ENCODE measurements at regions not wholly inside any gene's neighbourhood (a gene's known extent, or its start where the extent isn't known, plus 50 kb on each side); places are given as distances from the start of the nearest gene placed in this dataset.

DNA sequence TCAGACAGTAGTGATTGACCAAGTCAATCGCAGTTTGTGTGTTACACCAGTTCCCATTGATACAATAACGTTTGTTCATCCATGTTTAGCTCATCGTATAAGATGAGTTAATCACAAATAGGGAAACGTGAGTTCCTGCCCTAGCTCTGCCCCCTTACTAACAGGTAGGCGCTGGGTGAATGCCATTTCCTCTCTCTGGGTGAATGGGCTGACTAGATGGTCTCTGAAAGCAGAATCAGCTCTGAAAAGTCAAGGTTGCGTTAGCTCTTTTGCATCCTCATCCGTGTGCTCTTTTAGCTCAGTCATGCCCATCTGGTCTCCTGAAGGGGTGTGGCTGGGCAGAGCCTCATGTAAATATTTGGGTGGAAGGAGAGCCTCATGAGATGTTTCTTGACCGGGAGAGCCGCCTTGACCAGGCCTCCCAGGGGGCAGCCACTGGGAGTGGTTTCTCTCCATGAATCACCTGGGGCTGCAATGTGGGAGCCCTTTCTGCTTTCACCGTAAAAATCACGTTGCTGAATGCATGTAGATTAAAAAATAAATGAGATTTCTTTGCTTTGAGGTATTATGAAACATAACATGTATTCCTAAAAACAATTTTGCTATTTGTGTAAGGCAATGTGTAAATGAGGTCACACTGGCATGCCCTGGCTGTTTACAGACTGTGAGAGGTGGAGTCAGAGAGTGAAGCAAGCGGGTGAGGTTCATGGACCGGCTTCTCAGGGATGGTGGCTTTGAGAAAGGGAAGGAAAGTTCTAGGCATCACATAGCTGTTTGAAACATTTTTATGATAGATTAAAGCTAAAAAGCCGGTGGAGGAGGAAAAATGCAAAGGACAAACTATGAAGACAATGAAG lies 108.4 kb upstream of the RASGRP1 start:
- peak; percentile 41 for DNase-seq

DNA sequence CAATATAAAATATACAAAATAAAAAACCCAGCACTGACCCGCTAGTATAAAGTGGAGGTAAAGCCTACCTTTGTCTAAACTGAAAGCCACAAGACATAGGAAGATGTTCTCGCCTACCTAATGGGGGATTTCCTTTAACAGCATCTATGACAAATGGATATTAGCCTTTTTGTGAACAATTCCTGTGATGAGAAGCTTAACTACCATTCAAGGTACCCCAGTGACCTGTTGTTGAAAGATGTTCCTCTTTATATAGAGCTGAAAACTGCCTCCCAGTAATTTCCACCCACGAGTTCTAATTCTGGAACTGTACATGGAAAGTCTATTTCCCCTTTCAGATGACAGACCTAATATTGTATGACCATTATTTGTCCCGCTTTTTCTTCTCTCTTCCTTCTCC lies 109.8 kb upstream of the RASGRP1 start:
- DNase-seq: no peak

DNA sequence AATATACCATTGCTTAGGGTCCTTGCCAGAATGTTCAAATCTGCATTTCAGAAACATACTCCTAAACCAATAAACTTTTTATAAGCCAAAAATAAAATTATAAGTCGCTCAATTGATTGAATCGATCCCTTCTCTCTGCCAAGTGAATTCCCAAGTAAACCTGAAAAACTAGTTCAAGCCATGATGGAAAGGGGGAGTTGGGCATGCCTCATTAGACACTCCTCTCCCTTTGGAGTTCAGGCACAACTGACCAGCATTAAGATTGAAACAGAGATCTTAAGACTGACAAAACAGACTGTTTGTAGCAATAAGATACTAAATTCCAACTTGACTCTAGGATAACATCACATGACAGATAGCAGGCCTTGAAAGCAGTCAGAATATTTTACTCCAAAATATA lies 113.7 kb upstream of the RASGRP1 start:
- no peak for DNase-seq

DNA sequence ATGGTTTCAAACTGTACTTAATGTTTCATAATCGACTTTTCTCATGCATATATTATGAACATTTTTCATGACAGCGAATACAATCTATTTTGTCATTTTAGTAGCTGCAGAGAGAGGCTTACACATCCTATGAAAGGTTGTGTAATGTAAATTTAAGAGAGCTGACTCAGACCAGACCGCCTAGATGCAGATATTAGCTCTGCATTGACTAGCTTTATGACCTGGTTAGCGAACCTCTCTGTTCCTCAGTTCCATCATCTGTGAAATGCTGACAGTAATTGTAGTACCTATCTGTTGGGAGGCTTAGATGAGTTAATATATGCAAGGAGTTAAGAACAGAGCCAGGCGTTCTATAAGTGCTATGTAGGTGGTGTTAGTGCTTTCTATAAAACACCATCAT lies 116.2 kb upstream of the RASGRP1 start:
- no peak for DNase-seq

DNA sequence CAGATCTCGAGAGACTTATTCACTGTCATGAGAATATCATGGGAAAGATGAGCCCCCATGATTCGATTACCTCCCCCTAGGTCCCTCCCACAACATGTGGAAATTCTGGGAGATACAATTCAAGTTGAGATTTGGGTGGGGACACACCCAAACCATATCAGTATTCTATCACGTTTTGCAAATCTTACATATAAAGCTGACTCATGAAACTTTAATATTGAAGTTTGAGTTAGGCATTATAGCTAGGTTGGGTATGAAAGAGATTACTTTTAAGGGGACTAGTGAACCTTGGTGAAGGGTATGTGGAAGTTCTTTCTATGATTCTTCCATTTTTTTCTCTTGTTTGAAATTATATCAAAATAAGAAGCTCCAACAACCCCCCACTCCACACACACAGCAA lies 117.7 kb upstream of the RASGRP1 start:
- no peak for DNase-seq

DNA sequence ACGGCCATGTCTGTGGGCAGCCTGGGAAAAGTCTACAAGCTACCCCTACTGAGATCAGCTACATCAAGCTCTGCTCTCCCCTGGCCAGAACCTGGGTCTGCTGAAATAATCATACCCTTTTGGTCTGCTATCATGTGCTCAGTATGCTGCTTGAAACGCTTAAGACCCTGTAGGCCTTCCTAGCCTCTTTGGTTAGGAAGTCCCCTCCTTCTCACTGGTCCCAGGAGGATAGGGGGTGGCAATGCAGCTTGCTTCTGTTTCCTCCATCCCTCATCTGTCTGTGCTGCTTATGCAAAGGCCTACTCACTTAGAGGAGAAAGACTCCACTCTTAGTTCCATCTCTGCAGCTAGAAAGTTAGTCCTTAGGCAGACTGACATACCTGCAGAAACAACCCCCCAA lies 118.2 kb upstream of the RASGRP1 start:
- no peak for DNase-seq

DNA sequence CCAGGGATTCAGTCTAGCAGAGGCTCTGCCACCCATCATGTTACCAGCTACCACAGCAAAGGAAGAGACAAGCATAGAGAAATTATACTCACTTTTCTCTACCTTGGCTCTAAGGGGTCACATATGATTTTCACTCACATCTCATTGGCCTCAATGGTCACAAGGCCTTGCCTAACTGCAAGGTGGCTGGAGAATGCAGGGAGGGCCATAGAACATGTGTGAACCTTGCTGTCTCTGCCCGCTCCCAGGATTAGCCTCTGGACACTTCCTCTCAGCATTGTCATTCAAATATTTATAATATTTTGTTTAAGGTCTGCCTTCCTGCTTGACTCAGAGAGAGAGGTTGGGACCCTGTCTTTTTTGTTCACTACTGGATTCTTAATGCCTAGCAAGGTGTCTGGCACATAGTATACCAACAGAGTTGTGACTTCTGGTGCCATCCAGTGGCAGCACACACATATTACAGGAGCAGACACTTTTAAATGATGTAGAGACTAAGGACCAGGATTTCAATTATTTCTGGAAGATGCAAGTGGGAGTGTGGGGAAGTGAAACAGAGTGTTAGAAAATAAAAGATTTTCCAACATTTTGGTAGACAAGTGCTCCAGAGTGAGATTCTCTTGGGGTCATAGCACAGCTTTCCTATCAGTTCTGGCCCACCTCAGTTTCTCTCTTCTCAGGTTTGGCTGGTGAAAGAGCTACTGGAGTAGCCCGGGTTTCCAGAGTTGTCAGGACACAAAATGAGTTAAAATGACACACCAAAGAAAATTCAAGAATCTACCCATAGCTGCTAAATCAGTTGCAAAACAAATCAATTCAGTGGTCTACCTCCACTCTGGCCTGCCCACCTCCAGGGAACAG lies 119.0 kb upstream of the RASGRP1 start:
- DNase-seq: peak; percentile 72

DNA sequence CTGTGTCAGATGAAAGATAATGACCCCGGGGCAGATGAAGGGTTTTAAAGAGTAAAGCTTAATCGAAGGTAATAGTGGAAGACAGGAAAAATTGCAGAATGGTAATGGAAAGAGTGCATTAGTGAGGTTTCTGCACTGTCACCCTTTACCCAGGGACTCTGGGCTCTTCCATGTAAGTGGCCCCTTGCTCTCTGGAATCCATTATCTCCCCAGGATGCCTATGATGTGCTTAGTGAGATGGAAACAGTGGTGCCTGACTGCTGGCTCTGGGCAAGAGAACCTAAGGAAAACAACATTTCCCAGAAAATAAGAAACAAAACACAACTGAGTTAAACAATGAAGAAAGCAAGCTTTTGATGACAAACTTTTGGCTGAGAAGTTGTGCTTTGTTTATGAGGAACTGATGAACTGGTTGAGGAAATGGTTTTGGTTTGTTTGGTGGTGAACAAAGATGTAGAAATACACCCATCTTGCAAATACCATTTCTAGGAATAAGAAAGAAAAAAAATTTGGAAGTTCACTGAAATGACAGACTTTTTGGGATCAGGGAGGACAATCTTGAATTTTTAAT lies 119.9 kb upstream of the RASGRP1 start:
- no peak for DNase-seq

DNA sequence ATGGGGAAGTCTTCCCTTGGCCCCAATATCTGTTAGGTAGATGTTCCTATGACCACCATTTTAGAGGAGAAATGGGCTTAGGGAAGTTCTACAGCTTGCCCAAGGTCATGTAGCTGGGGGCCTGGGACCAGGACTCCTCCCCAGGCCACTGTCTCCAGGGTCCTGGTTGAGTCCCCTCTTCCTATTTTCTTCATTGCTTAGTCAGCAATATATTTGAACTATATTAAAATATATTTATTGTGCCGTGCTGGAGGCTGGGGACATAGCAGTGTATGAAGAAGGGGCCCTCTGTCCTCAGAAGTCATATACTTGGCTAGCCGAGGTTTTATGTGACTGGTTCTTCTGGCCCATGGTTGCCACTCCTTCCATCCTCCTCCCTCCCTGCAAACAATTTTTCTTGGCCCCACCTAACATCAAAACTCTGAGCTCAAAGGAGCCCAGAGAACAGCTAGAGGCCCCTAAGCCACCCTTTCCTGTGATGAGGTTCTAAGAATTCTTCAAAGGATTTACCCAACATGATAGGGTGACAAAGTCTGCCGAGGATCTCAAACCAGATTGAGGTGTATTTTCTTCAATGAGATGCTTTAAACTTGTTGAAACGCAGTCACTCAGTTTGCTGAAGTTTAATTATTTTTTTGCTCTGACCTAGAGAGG lies 121.2 kb upstream of the RASGRP1 start:
- no peak for DNase-seq

DNA sequence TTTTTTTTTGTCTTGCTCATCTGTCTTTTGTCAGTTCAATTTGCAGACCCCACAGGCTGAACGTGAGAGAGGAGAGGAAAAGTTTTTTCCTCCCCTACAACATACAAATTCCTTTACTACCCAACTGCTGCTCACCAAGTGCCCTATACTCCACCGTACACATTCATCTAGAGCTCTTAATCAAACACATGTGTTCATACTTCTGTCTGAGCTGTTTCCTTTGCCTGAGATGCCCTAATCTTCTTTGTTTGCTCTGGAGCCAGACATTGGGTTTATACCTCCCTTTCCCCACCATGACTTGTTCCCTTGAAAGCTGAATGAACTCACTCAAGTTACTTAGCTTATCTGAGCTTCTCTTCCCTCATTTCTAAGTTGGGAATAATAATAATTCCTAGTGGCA lies 122.7 kb upstream of the RASGRP1 start:
- DNase-seq: no peak

DNA sequence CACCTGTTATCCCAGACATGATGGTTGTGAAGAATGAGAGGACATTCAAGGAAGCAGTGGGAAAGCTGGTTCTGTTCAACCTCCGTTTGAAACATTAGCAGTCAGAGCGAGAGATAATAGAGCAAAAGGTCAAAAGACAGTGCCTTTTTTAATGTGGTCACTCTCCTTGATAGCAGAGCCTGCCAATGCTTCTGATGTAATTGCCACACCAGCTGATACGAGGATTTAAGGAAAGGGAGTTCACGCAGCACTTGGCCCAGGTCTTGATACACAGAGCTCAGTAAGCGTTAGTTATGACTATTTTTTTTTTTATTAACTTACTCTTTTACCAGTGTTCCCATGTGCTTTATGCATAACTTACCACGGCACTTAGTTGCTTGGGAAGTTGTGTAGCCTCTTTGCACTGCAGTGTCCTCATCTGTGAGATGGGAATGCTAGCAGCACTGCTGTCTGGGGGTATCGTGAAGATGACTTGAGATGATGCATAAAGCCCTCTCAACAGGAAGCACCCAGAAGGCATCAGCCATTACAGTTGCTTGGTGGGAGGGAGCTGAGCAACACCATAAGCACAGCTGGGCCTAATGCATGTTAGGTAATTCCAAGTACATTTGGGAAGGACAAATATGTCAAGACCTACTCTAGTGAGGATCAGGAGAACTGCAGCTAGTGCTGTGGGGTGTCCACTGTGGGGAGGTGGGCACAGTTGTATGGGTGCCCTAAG lies 123.3 kb upstream of the RASGRP1 start:
- DNase-seq: no peak

DNA sequence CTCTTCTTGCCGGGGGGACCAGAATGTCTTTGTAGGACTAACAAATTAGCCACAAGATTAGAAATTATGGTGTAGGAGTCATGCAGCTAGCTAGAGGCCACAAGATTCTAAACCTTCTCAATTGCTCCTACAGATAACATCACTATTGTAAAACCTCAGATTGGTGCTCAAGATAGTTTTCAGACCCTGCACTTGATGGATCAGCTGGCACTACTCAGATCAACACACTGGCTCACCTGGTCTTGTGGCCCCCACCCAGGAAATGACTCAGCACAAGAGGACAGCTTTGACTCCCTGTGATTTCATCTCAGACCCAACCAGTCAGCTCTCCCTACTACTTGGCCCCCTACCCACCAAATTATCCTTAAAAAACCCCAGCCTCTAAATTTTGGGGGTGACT lies 124.1 kb upstream of the RASGRP1 start:
- DNase-seq: peak; percentile 88

DNA sequence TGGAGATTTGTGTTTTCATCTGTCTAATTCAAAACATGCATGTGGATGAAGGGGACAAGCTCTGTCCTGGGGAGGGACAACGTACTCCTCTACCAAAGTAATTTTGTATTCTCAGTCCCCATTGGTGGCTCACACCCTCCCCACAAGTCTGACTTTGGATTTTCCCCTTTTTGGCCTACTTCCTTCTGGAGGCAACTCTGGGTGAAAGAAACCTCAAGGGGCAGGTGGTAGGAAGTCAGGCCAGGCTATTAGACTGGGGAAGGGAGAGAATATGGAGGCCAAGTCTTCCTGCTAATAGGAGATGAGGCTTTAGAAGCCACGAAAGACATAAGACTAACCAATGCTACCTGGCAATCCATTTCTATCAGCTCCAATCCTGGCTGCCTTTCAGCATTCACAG lies 124.9 kb upstream of the RASGRP1 start:
- DNase-seq: no peak

DNA sequence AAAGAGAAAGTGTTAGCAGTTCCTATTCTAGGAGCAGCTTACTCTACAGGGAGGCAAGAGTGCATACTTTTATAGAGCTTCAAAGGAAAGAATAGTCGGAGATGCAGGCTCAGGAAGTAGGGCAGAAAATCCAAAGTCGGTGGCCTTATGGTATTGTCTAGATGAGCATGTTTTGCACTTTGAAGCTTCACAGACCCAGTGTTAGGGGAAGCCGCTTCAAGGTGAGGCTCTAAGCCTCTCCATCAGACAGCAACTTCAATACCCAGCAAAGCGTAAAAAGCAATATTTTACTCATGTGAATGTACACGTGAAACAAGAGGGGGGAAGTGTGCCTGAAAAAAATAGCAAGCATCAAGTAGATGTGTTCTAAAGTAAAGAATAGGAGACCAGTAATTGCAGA lies 125.6 kb upstream of the RASGRP1 start:
- DNase-seq: no peak

DNA sequence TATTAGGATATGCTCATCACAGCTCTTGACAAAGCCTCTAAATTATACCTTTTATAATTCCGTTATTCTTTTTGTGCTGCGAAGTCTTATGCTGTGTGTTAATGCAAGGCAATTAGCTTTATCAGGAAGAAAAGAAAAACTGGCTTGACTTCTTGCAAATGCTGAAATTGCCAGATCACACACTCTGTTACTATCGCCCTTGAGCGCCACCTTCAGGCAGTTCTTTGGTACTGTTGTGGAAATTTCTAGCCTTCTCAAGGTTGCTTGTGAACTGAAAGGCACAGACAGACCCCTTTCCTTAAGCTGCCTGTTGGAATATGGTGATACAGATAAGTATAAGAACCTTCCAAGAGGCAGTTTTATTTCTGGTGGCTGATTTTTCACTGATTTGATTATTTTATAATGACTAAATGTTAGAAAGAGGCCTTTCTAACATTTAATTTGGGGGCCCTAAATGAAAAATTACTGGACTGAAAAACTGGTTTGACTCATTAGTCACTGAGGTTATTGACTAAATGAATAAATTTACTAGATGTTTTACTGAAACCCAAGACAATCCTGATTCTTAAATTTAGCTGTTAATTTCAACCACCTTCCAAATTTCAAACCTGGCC lies 126.2 kb upstream of the RASGRP1 start:
- DNase-seq: peak; percentile 76

DNA sequence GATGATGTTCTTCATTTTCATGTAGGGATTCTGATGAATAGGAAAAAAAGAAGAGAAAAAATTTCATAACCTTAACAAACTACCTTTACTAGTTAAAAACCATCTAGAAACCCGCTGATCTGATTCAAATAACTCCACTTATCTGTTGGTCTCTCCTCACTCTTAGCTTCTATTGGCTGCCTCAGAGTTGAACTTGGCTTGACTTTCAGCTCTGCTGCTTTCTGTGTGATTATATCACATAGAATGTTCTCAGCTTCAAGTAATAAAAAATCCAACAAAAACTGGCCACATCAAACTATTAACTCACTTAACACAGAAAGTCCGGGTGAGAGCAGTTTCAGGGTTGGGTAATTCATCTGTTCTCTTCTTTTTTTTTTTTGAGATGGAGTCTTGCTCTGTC lies 126.8 kb upstream of the RASGRP1 start:
- DNase-seq: no peak

DNA sequence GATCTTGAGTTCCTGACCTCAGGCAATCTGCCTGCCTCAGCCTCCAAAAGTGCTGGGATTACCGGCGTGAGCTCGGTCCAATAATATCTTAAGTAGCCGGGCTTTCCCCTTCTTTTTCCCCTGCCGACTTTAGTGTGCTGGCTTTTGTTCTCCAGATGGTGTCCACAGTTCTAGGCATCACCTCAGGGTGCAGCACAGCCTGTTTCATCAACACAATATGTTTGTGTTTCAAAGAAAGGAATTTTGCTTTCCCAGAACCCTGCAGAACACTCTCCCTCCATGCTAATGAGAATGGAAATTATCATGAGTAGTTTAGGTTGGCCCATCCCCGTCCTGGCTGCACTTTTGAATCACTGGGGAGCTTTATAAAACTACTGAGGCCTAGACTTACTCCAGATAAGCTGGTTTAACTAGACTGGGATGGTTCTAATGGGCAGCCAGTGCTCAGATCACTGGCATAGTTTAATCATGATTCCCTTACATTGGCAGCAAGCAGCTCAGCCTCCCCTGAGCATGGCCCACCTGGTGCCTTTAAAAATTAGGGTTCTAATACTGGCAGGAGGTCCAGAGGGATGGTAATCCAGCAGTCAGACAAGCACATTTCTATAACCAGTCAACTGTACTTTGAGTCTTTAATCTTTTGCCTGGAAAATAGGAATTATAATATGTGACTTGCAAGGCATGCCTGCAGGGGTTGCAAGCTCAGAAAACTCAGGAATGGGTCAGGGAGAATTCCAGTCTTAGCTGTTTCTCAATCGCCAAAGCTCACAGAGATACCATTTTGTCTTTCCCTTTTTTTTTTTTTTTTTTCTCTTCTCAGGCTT lies 127.6 kb upstream of the RASGRP1 start:
- DNase-seq: no peak

DNA sequence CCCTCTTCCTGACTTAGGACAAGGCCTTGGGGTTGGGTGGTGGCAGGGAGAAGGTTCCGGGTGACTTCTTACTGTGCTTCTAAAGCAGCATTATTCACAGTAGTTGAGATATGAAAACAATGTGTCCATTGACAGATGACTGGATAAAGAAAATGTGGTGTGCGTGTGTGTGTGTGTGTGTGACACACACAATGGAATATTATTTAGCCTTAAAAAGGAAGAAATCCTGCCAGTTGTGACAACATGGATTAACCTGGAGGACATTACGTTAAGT lies 128.1 kb upstream of the RASGRP1 start:
- no peak for DNase-seq

DNA sequence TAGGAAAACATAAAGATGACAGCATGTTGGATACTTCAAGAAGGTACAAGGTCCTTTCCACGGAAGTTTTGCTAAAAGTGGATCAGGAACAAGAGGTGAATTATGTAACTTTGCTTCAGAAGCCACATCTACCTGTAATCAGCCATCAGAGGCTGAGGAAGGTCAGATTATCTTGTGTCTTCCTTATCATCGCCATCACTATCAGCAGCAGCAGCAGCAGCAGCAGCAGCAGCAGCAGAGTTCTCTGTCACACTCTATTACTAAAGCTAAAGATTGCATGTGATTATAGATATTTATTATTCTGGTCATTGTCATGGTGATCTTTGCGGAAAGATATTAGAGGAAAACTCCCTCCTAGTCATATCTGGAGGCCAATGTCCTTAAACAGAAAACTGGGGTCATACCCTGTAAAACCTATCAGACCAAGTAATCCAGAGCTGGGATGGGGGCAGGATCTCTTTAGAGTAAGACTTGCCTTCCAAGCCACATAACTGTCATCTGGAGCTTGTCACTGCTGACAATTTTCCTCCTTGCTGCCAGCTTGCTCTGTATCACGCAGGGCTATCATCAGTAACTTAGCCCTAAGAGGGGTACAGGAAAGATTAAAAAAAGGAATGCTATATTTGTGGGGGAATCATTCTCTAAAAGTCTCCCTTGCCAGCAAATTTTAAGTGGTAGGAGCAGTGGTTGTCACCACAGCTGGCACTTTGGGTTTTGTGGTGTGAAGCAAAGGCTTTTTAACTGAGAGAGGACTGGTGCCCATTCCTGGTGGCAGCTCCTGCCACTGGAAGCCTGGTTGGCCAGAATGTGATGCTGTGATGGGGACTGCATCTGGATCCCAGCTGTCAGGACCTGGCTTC lies 130.9 kb upstream of the RASGRP1 start:
- DNase-seq: no peak

DNA sequence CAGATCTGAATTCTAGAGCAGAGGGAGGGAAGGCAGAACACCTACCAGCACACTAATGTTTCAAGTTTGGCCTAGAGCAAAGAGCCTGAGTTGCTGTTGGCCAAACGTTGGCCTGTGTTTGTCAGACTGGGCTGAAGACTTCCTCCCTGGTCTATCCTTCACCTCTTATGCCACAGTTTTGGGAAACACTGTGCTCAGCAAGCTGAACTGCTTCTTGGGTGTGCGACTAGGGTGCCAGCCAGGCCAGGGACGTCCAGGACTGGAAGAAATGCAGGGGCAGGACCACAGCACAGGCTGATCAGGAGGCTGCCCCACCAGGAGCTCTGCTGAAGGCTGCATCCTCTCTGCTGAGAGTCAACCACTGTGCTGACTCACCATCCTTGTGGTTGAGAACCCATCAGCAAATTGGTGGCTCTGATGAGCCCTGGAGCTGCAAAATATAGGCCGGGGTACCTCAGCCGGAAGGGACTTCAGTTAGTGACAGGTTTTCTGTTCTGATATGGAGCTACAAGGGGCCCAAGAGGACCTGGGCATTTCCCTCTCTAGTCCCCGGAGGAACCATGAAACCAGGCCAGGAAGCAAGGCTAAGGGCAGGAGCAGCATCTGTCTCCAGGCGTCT lies 131.6 kb upstream of the RASGRP1 start:
- DNase-seq: peak; percentile 77

Data from stimulated activated CD4-positive, alpha-beta T cell treated with anti-CD3 and anti-CD28 coated beads, Interleukin-1b, Interleukin-23, amount 100 ng/mL, for 48 hours (primary cell).